Uterus (tissue), 2 donors: ENCODE measurements at regions not wholly inside any gene's neighbourhood (a gene's known extent, or its start where the extent isn't known, plus 50 kb on each side); places are given as distances from the start of the nearest gene placed in this dataset.

ENCODE experiments used
- CTCF ChIP-seq, 4 experiments: fragments of 200-600 bp in 2 of 4; fragments of 450-650 bp in 2 of 4; sonication (generic) in 2 of 4; IDR thresholded peaks; one replicate each; pipeline ENCODE4 v1.5.1; 2016 to 2019; ENCODE audit warnings: antibody characterized with exemption in 4 of 4, mild to moderate bottlenecking in 2 of 4, moderate library complexity in 1 of 4
- POLR2A ChIP-seq, 2 donors: fragments of 450-650 bp; IDR thresholded peaks; one replicate each; pipeline ENCODE4 v1.6.1; 2016; ENCODE audit warnings: antibody characterized with exemption in 2 of 2, mild to moderate bottlenecking in 1 of 2, moderate library complexity in 1 of 2

GRCh38 chrX:128884430-128884829 is 638.9 kb downstream of the SMARCA1 start:
- TF ChIP-seq CTCF (IDR thresholded peaks at IDR 0.05) (no peak), POLR2A (IDR thresholded peaks at IDR 0.05) (no peak)
